B cell (primary cell): ENCODE measurements at regions not wholly inside any gene's neighbourhood (a gene's known extent, or its start where the extent isn't known, plus 50 kb on each side); places are given as distances from the start of the nearest gene placed in this dataset.

Experiments
- ATAC-seq: fragments of 200-7000 bp; cut with Tn5 transposase; one replicate; pipeline ENCODE4 v1.10.0; 2021; ENCODE audit warnings: low read depth, mild to moderate bottlenecking, moderate number of reproducible peaks, moderate library complexity
- CTCF ChIA-PET: fragments of 350-600 bp; sonication (Branson Sonifier 250); formaldehyde crosslinking; loops from one replicate; lab custom pipeline; 2021; ENCODE audit warnings: antibody characterized with exemption, inconsistent platforms; lab: Charles Lee
- POLR2A ChIA-PET: fragments of 350-600 bp; sonication (Branson Sonifier 250); formaldehyde crosslinking; loops from one replicate; lab custom pipeline; 2021; ENCODE audit warnings: antibody characterized with exemption; lab: Charles Lee
- DNase-seq: peaks from one replicate; pipeline ENCODE4 v3.0.0; 2013
- H2AFZ ChIP-seq: 2 replicates; pipeline ENCODE4 v1.6.1; 2012; ENCODE audit warnings: mild to moderate bottlenecking, low read depth, low read length; ENCODE audit not compliant: insufficient read depth, poor library complexity, severe bottlenecking
- H3K27ac ChIP-seq, 2 donors: 1 replicate in 1 of 2; 2 replicates in 1 of 2; pipeline ENCODE4 v1.5.1; 2012 to 2013; ENCODE audit warnings: low read length in 2 of 2, mild to moderate bottlenecking in 2 of 2, moderate library complexity in 1 of 2
- H3K27me3 ChIP-seq, 4 experiments: fragments of 200-600 bp in 1 of 4; sonication (generic) in 1 of 4; replicated peaks in 1 of 4; 1 replicate in 2 of 4; 2 replicates in 2 of 4; pipeline versions ENCODE4 v1.6.1 to v1.7.0; 2013 to 2016; ENCODE audit warnings: low read length in 3 of 4, mild to moderate bottlenecking in 2 of 4, mixed read lengths in 1 of 4, moderate library complexity in 1 of 4; ENCODE audit not compliant: insufficient read depth in 4 of 4, control insufficient read depth in 3 of 4; ENCODE audit errors: control extremely low read depth in 1 of 4
- H3K36me3 ChIP-seq, 2 experiments: replicated peaks in 1 of 2; 1 replicate in 1 of 2; 2 replicates in 1 of 2; pipeline versions ENCODE4 v1.6.1 to v1.7.1; 2013; ENCODE audit warnings: low read length in 1 of 2; ENCODE audit not compliant: insufficient read depth in 2 of 2, control insufficient read depth in 1 of 2; ENCODE audit errors: control extremely low read depth in 1 of 2, extremely low read depth in 1 of 2
- H3K4me1 ChIP-seq, 2 donors: fragments of 200-600 bp in 1 of 2; sonication (generic) in 1 of 2; 1 replicate in 1 of 2; 2 replicates in 1 of 2; pipeline versions ENCODE4 v1.5.1 to v1.6.1; 2013 to 2017; ENCODE audit warnings: low read length in 2 of 2; ENCODE audit not compliant: control insufficient read depth in 2 of 2, insufficient read depth in 2 of 2
- H3K4me2 ChIP-seq: replicated peaks from 2 replicates; pipeline ENCODE3; 2012; ENCODE audit warnings: mild to moderate bottlenecking, low read depth, low read length; ENCODE audit not compliant: poor library complexity, severe bottlenecking
- H3K4me3 ChIP-seq, 5 experiments: fragments of 200-600 bp in 1 of 5; sonication (generic) in 1 of 5; 1 replicate in 3 of 5; 2 replicates in 2 of 5; pipeline versions ENCODE4 v1.5.1 to v1.7.0; 2011 to 2016; ENCODE audit warnings: low read length in 4 of 5, mild to moderate bottlenecking in 4 of 5, low read depth in 2 of 5, control low read depth in 1 of 5, moderate library complexity in 1 of 5; ENCODE audit not compliant: insufficient read depth in 1 of 5; ENCODE audit errors: control extremely low read depth in 1 of 5, extremely low read depth in 1 of 5
- H3K79me2 ChIP-seq: fragments of 200-600 bp; sonication (generic); one replicate; pipeline ENCODE4 v1.6.0; 2016; ENCODE audit warnings: low read length; ENCODE audit not compliant: control insufficient read depth, insufficient read depth
- H3K9ac ChIP-seq: fragments of 200-600 bp; sonication (generic); 2 replicates; pipeline ENCODE4 v1.6.1; 2017; ENCODE audit warnings: mild to moderate bottlenecking, low read length, moderate library complexity
- H3K9me3 ChIP-seq, 3 donors: one replicate each; pipeline versions ENCODE4 v1.6.1 to v1.7.1; 2013; ENCODE audit warnings: low read length in 2 of 3; ENCODE audit not compliant: control insufficient read depth in 2 of 3, insufficient read depth in 1 of 3; ENCODE audit errors: control extremely low read depth in 1 of 3
- H4K20me1 ChIP-seq: 2 replicates; pipeline ENCODE4 v1.6.0; 2012; ENCODE audit warnings: mild to moderate bottlenecking, low read length; ENCODE audit not compliant: insufficient read depth, control insufficient read depth, poor library complexity, severe bottlenecking
- H3K27ac Mint-ChIP-seq: one replicate; pipeline ENCODE4 v1.8.0; 2021; ENCODE audit warnings: mixed read lengths
- H3K27me3 Mint-ChIP-seq: one replicate; pipeline ENCODE4 v1.8.0; 2021; ENCODE audit warnings: mixed read lengths
- H3K4me1 Mint-ChIP-seq: one replicate; pipeline ENCODE4 v1.8.0; 2021; ENCODE audit warnings: mixed read lengths
- H3K4me3 Mint-ChIP-seq: one replicate; pipeline ENCODE4 v1.8.0; 2021; ENCODE audit warnings: mixed read lengths
- H3K9me3 Mint-ChIP-seq: one replicate; pipeline ENCODE4 v1.8.0; 2022; ENCODE audit warnings: mixed read lengths; ENCODE audit not compliant: insufficient read depth
- CTCF ChIP-seq: fragments of 200-600 bp; IDR thresholded peaks from one replicate; pipeline ENCODE4 v1.8.0; 2022; ENCODE audit warnings: antibody characterized with exemption, mild to moderate bottlenecking
- EZH2 ChIP-seq: IDR thresholded peaks from 2 replicates; pipeline ENCODE4 v1.6.1; 2012; ENCODE audit warnings: borderline replicate concordance, low read depth, mild to moderate bottlenecking, moderate library complexity, low read length; ENCODE audit not compliant: insufficient read depth, poor library complexity, severe bottlenecking
- WGBS: methylation state at CpG from one replicate; pipeline ENCODE4 v1.1.5; 2013; ENCODE audit warnings: missing lambda C conversion rate; ENCODE audit not compliant: insufficient coverage; 5-methylcytosine and 5-hydroxymethylcytosine counted together
- intact Hi-C: fragments of 100-400 bp; cut with micrococcal nuclease; formaldehyde crosslinking; loops from one replicate; pipeline ENCODE4 v1.10.0; 2022

- Histone ChIP-seq H3K4me1 (no peaks in the 10 kb centered on the region), H2AFZ (no peak overlapping the region), H3K27ac (no peak overlapping the region), H3K4me3 (no peak overlapping the region), H3K4me2 (peak overlapping the region; percentile 10), H3K9ac (no peak overlapping the region), H3K36me3 (no peaks in the 10 kb centered on the region), H3K79me2 (no peaks in the 10 kb centered on the region), H4K20me1 (no peaks in the 10 kb centered on the region), H3K9me3 (no peaks in the 10 kb centered on the region), H3K27me3 (no peaks in the 10 kb centered on the region)
- H3K4me1 Mint-ChIP-seq, result peaks cover 9% of the 10 kb centered on the region
- no peaks in the 10 kb centered on the region for H3K27me3 Mint-ChIP-seq
- DNase-seq (peak; percentile 19), ATAC-seq (peak; percentile 69)
- H3K4me3 Mint-ChIP-seq, result no peak overlapping the region
- intact Hi-C loops, result loop anchor here (5.0 kb wide), 1 partner anchor 646 kb away; no protein-coding TSS in a partner anchor
- WGBS, result no CpG with 5 or more reads among the region's 3 CpGs
- ChIA-PET CTCF (interaction anchor here (0.6 kb wide), 1 partner anchor 550 kb away, joined by 3 read pairs; no protein-coding TSS in a partner anchor), POLR2A (no interaction called here)
- H3K9me3 Mint-ChIP-seq, result no peaks in the 10 kb centered on the region
- H3K27ac Mint-ChIP-seq, result peak overlapping the region; percentile 33
- TF ChIP-seq EZH2, result no peak
- no peak for TF ChIP-seq CTCF
Observed at GRCh38 chr4:43778187-43778915, 670.3 kb downstream of the KCTD8 start.

- Histone ChIP-seq H3K4me1 (no peaks in the 10 kb centered on the region), H4K20me1 (no peaks in the 10 kb centered on the region), H3K27me3 (no peaks in the 10 kb centered on the region), H3K36me3 (no peaks in the 10 kb centered on the region), H3K9ac (no peak overlapping the region), H3K4me3 (no peak overlapping the region), H3K27ac (no peak overlapping the region), H3K79me2 (no peaks in the 10 kb centered on the region), H3K9me3 (no peaks in the 10 kb centered on the region), H2AFZ (no peak overlapping the region), H3K4me2 (no peak overlapping the region)
- CTCF ChIA-PET, result no interaction called here
- Mint-ChIP-seq H3K9me3 (no peaks in the 10 kb centered on the region), H3K27me3 (no peaks in the 10 kb centered on the region), H3K4me1 (peaks cover 9% of the 10 kb centered on the region), H3K4me3 (no peak overlapping the region), H3K27ac (no peak overlapping the region)
- POLR2A ChIA-PET, result no interaction called here
- intact Hi-C loops, result no loop called here
- ATAC-seq (no peak), DNase-seq (no peak)
- no peak for TF ChIP-seq CTCF
- no peak for TF ChIP-seq EZH2
Observed at GRCh38 chr4:43781125-43781524, 667.5 kb downstream of the KCTD8 start.
